ENCODE measurements at regions not wholly inside any gene's neighbourhood (a gene's known extent, or its start where the extent isn't known, plus 50 kb on each side); places are given as distances from the start of the nearest gene placed in this dataset.

GRCh38 chr12:91556909-91557308, 374.3 kb upstream of the DCN start:
- WGBS: 91% methylated on average over 4 of the region's 4 CpGs
- no peaks in the 10 kb centered on the region for H3K27me3 ChIP-seq (ENCODE audit: insufficient read depth, low read length)
- no peak overlapping the region for H3K27ac ChIP-seq (ENCODE audit: low read depth, low read length)
- H3K9ac ChIP-seq (ENCODE audit: low read depth, low read length): no peak overlapping the region
- H3K4me1 ChIP-seq (ENCODE audit: insufficient read depth, low read length): no peaks in the 10 kb centered on the region
- no peak overlapping the region for H3K4me3 ChIP-seq (ENCODE audit: low read length)
- no peaks in the 10 kb centered on the region for H3K36me3 ChIP-seq (ENCODE audit: insufficient read depth, low read length)
- no peaks in the 10 kb centered on the region for H3K9me3 ChIP-seq (ENCODE audit: insufficient read depth, low read depth, low read length)

- H3K9ac ChIP-seq (ENCODE audit: low read depth, low read length): no peak overlapping the region
- WGBS: 97% methylated on average over 6 of the region's 7 CpGs
- H3K4me1 ChIP-seq (ENCODE audit: insufficient read depth, low read length): no peaks in the 10 kb centered on the region
- no peak overlapping the region for H3K27ac ChIP-seq (ENCODE audit: low read depth, low read length)
- no peaks in the 10 kb centered on the region for H3K27me3 ChIP-seq (ENCODE audit: insufficient read depth, low read length)
- H3K4me3 ChIP-seq (ENCODE audit: low read length): no peak overlapping the region
- no peaks in the 10 kb centered on the region for H3K9me3 ChIP-seq (ENCODE audit: insufficient read depth, low read depth, low read length)
- H3K36me3 ChIP-seq (ENCODE audit: insufficient read depth, low read length): no peaks in the 10 kb centered on the region
Observed at GRCh38 chr12:91555436-91556415, 373.1 kb upstream of the DCN start.

- H3K36me3 ChIP-seq (ENCODE audit: insufficient read depth, low read length): no peaks in the 10 kb centered on the region
- H3K4me1 ChIP-seq (ENCODE audit: insufficient read depth, low read length): no peaks in the 10 kb centered on the region
- H3K9ac ChIP-seq (ENCODE audit: low read depth, low read length): no peak overlapping the region
- H3K9me3 ChIP-seq (ENCODE audit: insufficient read depth, low read depth, low read length): no peaks in the 10 kb centered on the region
- WGBS: 96% methylated on average over 8 of the region's 8 CpGs
- H3K27ac ChIP-seq (ENCODE audit: low read depth, low read length): no peak overlapping the region
- no peaks in the 10 kb centered on the region for H3K27me3 ChIP-seq (ENCODE audit: insufficient read depth, low read length)
- no peak overlapping the region for H3K4me3 ChIP-seq (ENCODE audit: low read length)
Observed at GRCh38 chr12:91551927-91552326, 369.3 kb upstream of the DCN start.

GRCh38 chr12:91551242-91551641, 368.6 kb upstream of the DCN start:
- no peaks in the 10 kb centered on the region for H3K4me1 ChIP-seq (ENCODE audit: insufficient read depth, low read length)
- WGBS: 90% methylated on average over 1 of the region's 1 CpG
- no peak overlapping the region for H3K9ac ChIP-seq (ENCODE audit: low read depth, low read length)
- H3K9me3 ChIP-seq (ENCODE audit: insufficient read depth, low read depth, low read length): no peaks in the 10 kb centered on the region
- H3K36me3 ChIP-seq (ENCODE audit: insufficient read depth, low read length): no peaks in the 10 kb centered on the region
- H3K27ac ChIP-seq (ENCODE audit: low read depth, low read length): no peak overlapping the region
- no peaks in the 10 kb centered on the region for H3K27me3 ChIP-seq (ENCODE audit: insufficient read depth, low read length)
- no peak overlapping the region for H3K4me3 ChIP-seq (ENCODE audit: low read length)

- H3K4me1 ChIP-seq (ENCODE audit: insufficient read depth, low read length): no peaks in the 10 kb centered on the region
- no peak overlapping the region for H3K9ac ChIP-seq (ENCODE audit: low read depth, low read length)
- WGBS: 100% methylated on average over 1 of the region's 2 CpGs
- H3K27ac ChIP-seq (ENCODE audit: low read depth, low read length): no peak overlapping the region
- H3K27me3 ChIP-seq (ENCODE audit: insufficient read depth, low read length): no peaks in the 10 kb centered on the region
- no peaks in the 10 kb centered on the region for H3K36me3 ChIP-seq (ENCODE audit: insufficient read depth, low read length)
- no peak overlapping the region for H3K4me3 ChIP-seq (ENCODE audit: low read length)
- no peaks in the 10 kb centered on the region for H3K9me3 ChIP-seq (ENCODE audit: insufficient read depth, low read depth, low read length)
Observed at GRCh38 chr12:91542666-91543065, 360.0 kb upstream of the DCN start.

- Histone ChIP-seq H3K9me3 (ENCODE audit: insufficient read depth, low read depth, low read length) (no peaks in the 10 kb centered on the region), H3K4me3 (ENCODE audit: low read length) (no peak overlapping the region), H3K27ac (ENCODE audit: low read depth, low read length) (no peak overlapping the region), H3K36me3 (ENCODE audit: insufficient read depth, low read length) (no peaks in the 10 kb centered on the region), H3K9ac (ENCODE audit: low read depth, low read length) (no peak overlapping the region), H3K4me1 (ENCODE audit: insufficient read depth, low read length) (no peaks in the 10 kb centered on the region), H3K27me3 (ENCODE audit: insufficient read depth, low read length) (no peaks in the 10 kb centered on the region)
- WGBS: no CpG with 5 or more reads among the region's 1 CpG
Observed at GRCh38 chr12:91542067-91542466, 359.4 kb upstream of the DCN start.

- no peak overlapping the region for H3K4me3 ChIP-seq (ENCODE audit: low read length)
- no peak overlapping the region for H3K27ac ChIP-seq (ENCODE audit: low read depth, low read length)
- no peaks in the 10 kb centered on the region for H3K36me3 ChIP-seq (ENCODE audit: insufficient read depth, low read length)
- 0 out of 2 replicates have a peak, but pooled peaks cover 3% of the 10 kb centered on the region for H3K9me3 ChIP-seq (ENCODE audit: insufficient read depth, low read depth, low read length)
- 94% methylated on average over 4 of the region's 4 CpGs for WGBS
- no peak overlapping the region for H3K9ac ChIP-seq (ENCODE audit: low read depth, low read length)
- H3K27me3 ChIP-seq (ENCODE audit: insufficient read depth, low read length): no peaks in the 10 kb centered on the region
- no peaks in the 10 kb centered on the region for H3K4me1 ChIP-seq (ENCODE audit: insufficient read depth, low read length)
Observed at GRCh38 chr12:91538418-91538817, 355.8 kb upstream of the DCN start.

GRCh38 chr12:91533366-91533765, 350.7 kb upstream of the DCN start:
- H3K36me3 ChIP-seq (ENCODE audit: insufficient read depth, low read length): no peaks in the 10 kb centered on the region
- 0 out of 2 replicates have a peak, but pooled peaks cover 8% of the 10 kb centered on the region for H3K9me3 ChIP-seq (ENCODE audit: insufficient read depth, low read depth, low read length)
- no peaks in the 10 kb centered on the region for H3K27me3 ChIP-seq (ENCODE audit: insufficient read depth, low read length)
- H3K27ac ChIP-seq (ENCODE audit: low read depth, low read length): no peak overlapping the region
- no peaks in the 10 kb centered on the region for H3K4me1 ChIP-seq (ENCODE audit: insufficient read depth, low read length)
- H3K9ac ChIP-seq (ENCODE audit: low read depth, low read length): no peak overlapping the region
- no peak overlapping the region for H3K4me3 ChIP-seq (ENCODE audit: low read length)
- WGBS: 88% methylated on average over 1 of the region's 1 CpG

- WGBS: 100% methylated on average over 1 of the region's 1 CpG
- H3K9me3 ChIP-seq (ENCODE audit: insufficient read depth, low read depth, low read length): 0 out of 2 replicates have a peak, but pooled peaks cover 8% of the 10 kb centered on the region
- H3K4me3 ChIP-seq (ENCODE audit: low read length): no peak overlapping the region
- H3K27me3 ChIP-seq (ENCODE audit: insufficient read depth, low read length): no peaks in the 10 kb centered on the region
- no peaks in the 10 kb centered on the region for H3K36me3 ChIP-seq (ENCODE audit: insufficient read depth, low read length)
- no peak overlapping the region for H3K9ac ChIP-seq (ENCODE audit: low read depth, low read length)
- H3K4me1 ChIP-seq (ENCODE audit: insufficient read depth, low read length): no peaks in the 10 kb centered on the region
- no peak overlapping the region for H3K27ac ChIP-seq (ENCODE audit: low read depth, low read length)
Observed at GRCh38 chr12:91529829-91530228, 347.2 kb upstream of the DCN start.

- Histone ChIP-seq H3K27me3 (ENCODE audit: insufficient read depth, low read length) (no peaks in the 10 kb centered on the region), H3K9me3 (ENCODE audit: insufficient read depth, low read depth, low read length) (no peaks in the 10 kb centered on the region), H3K4me1 (ENCODE audit: insufficient read depth, low read length) (0 out of 2 replicates have a peak, but pooled peaks cover 5% of the 10 kb centered on the region), H3K36me3 (ENCODE audit: insufficient read depth, low read length) (no peaks in the 10 kb centered on the region), H3K9ac (ENCODE audit: low read depth, low read length) (no peak overlapping the region), H3K27ac (ENCODE audit: low read depth, low read length) (no peak overlapping the region), H3K4me3 (ENCODE audit: low read length) (no peak overlapping the region)
- 82% methylated on average over 4 of the region's 4 CpGs for WGBS
Observed at GRCh38 chr12:91523831-91524230, 341.2 kb upstream of the DCN start.

- H3K4me1 ChIP-seq (ENCODE audit: insufficient read depth, low read length): peaks cover 21% of the 10 kb centered on the region
- H3K36me3 ChIP-seq (ENCODE audit: insufficient read depth, low read length): no peaks in the 10 kb centered on the region
- no peak overlapping the region for H3K9ac ChIP-seq (ENCODE audit: low read depth, low read length)
- H3K27ac ChIP-seq (ENCODE audit: low read depth, low read length): no peak overlapping the region
- H3K27me3 ChIP-seq (ENCODE audit: insufficient read depth, low read length): no peaks in the 10 kb centered on the region
- H3K4me3 ChIP-seq (ENCODE audit: low read length): no peak overlapping the region
- H3K9me3 ChIP-seq (ENCODE audit: insufficient read depth, low read depth, low read length): no peaks in the 10 kb centered on the region
Observed at GRCh38 chr12:91516695-91517047, 334.1 kb upstream of the DCN start.
